Activated CD8-positive, alpha-beta memory T cell treated with anti-CD3 and anti-CD28 coated beads, Interleukin-2, amount 50 U/mL, for 4 hours (primary cell): ENCODE measurements at regions not wholly inside any gene's neighbourhood (a gene's known extent, or its start where the extent isn't known, plus 50 kb on each side); places are given as distances from the start of the nearest gene placed in this dataset.

Source experiments
- DNase-seq: peaks from one replicate; pipeline ENCODE4 v3.0.0-alpha.2; 2020

DNA sequence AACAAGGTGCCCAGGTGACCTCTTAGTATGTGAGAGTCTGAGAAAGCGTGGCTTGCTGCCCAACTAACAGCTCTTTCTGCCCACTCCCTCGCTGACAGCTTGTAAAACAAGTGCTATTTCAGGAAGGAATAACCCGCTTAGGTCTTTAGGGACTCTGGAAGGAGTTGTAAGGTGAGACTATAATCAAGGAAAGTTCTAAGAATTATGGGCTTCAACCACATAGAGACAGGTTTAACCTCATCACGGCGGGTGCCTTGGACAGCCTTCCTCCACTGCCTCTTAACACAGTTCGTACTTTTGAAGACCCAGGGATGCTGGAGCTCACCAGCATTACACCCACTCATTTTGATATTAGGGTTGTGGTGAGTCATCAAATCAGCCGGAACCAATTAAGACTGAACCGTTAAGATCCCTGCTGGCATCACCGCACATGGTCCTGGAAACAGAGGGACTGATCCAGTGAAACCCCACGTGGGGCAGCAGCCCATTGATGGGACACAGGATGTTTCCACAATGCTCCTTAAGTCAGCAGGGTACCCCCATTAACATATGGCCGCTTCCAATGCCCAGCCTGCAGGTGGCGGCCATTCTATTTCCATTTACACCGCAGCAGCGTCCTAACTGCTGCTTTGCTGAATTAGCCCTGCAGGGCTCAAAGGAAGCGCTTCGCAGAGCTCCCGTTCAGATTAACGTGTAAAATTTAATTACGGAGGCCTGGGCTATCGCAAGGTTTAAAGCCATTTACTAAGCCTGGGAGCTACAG lies 176.6 kb upstream of the SDK2 start:
- DNase-seq = no peak

DNA sequence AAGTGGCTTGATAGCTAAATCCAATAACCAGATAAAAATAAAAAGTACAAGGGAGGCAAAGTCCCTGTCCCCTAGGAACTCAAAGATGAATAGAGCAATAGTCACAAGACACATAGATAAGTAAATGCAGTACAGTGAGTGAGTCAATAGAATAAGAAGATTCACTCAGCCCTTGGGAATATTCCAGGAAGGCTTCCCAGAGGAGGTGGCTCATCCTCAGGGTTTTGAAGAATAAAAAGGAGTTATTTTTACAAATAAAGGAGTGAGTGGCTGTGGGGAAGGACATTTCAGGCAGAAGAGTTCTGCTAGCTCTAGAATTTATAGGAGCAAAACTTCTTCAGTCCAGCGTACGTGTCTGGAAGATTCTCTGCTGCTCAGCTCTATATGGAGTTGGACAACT lies 177.4 kb upstream of the SDK2 start:
- no peak for DNase-seq

- no peak for DNase-seq
Observed at GRCh38 chr17:73822371-73822770, 178.1 kb upstream of the SDK2 start.

GRCh38 chr17:73823684-73824083 lies 179.4 kb upstream of the SDK2 start:
- no peak for DNase-seq

DNA sequence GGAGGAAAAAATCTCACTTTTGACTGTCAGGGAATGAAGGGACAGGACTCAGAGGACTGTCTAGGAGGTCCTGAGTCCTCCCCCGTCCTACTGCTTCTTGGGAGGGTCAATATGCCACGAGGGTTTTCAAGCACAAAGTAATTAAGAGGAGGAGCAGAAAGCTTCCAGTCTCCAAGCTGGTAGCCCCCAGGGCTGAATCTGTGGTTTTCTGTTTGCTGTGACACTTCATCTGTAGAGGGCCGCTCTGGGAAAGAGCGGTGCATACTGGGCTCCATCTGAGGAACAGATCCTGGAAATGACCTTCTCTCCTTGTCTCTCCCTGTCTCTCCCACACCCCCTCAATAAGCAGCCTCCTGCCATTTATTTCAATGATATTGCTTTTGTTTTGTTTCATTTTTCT lies 180.1 kb upstream of the SDK2 start:
- DNase-seq = no peak

DNA sequence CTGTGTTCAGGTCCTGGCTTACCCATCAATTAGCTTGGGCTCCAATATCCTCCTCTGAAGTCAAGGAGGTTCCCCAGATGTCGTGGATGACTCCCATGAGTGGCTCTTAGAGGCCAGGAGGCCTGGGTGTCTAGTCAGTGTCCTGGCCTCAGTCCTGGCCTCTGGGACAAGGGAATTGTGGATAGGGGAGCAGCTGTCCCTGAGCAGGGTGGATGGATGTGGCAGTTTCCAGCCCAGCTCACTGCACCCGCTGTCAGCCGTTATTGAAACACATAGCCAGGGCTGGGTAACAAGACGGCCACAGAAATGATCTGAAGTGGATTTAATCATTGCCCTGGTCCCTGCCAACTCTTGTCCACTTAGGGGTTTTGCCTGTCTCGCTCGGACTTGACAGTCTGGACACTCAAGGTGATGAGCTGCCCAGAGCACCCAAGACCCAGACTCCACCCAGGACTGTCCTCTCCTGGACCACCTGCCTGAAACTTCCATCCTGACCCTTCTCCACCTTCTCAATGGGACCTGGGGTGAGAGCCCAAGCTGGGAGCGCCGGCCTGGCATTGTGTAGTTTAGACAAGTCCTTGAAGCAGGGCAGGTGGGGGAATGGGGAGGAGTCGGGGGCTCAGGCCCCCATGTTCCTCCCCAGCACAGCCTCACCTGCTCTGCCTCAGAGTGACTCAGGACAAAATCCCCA lies 182.1 kb upstream of the SDK2 start:
- no peak for DNase-seq

- DNase-seq = no peak
Observed at GRCh38 chr17:73826872-73827228, 182.6 kb upstream of the SDK2 start.

- DNase-seq = no peak
Observed at GRCh38 chr17:73827627-73828291, 183.5 kb upstream of the SDK2 start.

- DNase-seq = no peak
Observed at GRCh38 chr17:73829676-73830280, 185.5 kb upstream of the SDK2 start.

DNA sequence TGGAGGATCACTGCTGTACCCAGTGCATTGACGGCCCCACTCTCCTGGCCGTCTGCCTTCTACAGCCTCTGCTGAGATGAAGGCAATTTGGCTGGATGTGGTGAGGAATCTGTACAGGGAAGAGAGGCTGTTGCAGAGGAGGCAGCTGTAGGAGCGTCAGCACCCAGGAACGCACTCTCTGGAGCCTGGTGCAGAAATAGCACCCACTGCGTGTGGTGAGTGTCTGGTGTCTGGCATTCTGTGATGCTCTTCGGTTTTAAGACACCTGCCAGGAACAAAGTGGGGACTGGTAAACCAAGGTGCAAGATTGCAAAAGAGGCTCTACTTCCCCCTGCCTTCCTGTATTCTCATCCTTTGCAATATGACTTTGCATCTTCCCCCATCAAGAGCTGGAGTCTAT lies 187.5 kb upstream of the SDK2 start:
- DNase-seq = no peak

GRCh38 chr17:73833775-73834488 lies 189.7 kb upstream of the SDK2 start:
- no peak for DNase-seq

DNA sequence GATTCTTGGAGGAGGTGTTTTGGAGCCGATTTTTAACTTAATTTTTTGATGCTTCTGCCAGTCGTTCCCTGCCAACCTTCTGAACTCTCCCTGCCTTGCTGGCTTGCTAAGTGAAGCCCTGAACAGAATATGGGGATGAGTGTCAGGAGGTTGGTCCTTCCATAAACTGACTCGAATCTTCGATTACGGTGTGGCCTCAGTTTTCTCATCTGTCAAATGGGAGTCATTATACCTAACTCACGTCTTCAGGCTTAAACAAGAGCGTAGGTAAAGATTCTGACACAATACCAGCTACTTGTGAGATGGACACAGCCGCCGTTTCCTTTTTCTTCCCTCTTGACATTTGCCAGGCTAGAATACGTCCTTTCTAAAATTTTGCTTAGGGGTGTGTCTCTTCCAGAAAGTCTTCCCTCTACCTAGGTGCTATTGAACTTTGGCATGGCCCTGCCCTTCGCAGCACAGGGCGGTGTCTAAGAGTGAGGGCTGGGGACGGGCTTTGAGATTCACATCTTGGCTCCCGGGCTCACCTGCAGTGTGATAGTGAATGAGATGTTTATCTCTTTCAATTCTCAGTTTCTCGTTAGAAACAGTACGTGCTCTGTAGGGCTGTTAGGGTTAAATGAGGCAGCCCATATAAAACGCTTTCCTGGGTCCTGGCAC lies 190.6 kb upstream of the SDK2 start:
- DNase-seq = no peak

DNA sequence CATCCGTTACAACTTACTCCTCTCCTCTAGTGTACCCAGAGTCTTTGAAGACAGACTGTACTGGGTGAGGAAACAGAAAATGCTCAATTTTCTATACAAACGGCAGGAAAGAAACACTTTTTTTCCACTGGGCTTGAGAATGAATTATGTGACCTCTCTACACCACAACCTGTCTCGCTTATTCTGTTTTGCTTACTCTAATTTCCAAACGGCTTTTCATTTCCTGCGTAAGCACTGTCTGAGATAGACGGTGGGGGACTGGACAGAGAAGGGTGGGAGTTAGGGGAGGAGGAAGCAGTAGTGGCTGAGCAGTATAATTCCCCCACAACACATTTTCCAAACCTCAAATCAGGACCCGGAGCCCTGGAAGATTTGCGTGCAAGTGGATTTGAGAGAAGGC lies 191.4 kb upstream of the SDK2 start:
- DNase-seq = no peak

- no peak for DNase-seq
Observed at GRCh38 chr17:73838815-73839214, 194.6 kb upstream of the SDK2 start.

- no peak for DNase-seq
Observed at GRCh38 chr17:73840829-73841228, 196.6 kb upstream of the SDK2 start.

GRCh38 chr17:73841431-73842060 lies 197.3 kb upstream of the SDK2 start:
- DNase-seq = no peak

- DNase-seq = no peak
Observed at GRCh38 chr17:73847952-73848351, 203.7 kb upstream of the SDK2 start.

DNA sequence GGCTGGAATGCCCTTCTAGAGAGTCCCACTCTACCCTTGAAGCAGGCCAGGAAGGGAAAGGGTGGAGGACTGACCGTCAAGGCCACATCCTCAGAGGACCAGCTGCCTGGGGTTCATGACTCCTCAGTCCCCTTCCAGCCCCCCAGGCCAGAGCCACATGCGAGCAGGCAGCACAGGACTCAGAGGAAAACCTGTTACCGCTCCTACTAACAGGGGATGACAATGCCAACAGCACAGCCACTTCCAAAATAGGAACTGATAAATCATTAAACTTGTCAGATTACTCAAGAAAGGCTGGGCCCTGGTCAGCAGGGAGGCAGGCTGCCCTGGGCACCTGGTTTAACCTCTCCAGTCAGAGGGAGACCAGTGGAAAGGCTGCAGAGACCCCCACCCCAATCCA lies 206.2 kb upstream of the SDK2 start:
- no peak for DNase-seq

GRCh38 chr17:73851091-73851490 lies 206.8 kb upstream of the SDK2 start:
- DNase-seq = no peak

- DNase-seq = no peak
Observed at GRCh38 chr17:73851921-73852320, 207.7 kb upstream of the SDK2 start.

GRCh38 chr17:73855720-73856333 lies 211.6 kb upstream of the SDK2 start:
- no peak for DNase-seq

DNA sequence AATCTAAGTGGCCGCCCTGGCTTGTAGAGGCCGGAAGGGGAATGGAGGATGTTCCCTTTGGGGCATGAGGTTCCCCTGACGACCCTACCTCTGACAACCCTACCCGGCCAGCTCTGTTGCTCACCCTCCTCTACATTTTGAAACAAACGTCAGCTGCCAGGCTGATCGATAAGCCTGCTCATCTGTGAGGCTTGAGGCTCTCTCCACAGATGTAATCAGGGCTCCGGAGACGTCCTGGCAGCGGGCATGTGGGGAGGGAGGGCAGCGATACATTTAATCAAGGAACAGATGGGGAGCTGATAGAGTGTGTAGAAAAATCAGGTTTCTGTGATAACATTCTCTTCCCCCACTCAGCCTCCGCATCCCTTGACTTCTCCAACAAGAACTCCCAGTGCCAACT lies 212.3 kb upstream of the SDK2 start:
- no peak for DNase-seq
